HepG2 (cell line): ENCODE measurements at regions not wholly inside any gene's neighbourhood (a gene's known extent, or its start where the extent isn't known, plus 50 kb on each side); places are given as distances from the start of the nearest gene placed in this dataset.

Experiments
- ATAC-seq: fragments of 200-7000 bp; cut with Tn5 transposase; 3 replicates; pipeline ENCODE4 v1.9.1; 2020; ENCODE audit warnings: mild to moderate bottlenecking, moderate library complexity
- BruUV-seq: library from RNA; stranded (reverse); fragments of 400-500 nt; replicated peaks from 2 replicates; lab custom pipeline; 2021; lab: Mats Ljungman, UMichigan
- CTCF ChIA-PET: fragments of 300-600 bp; formaldehyde crosslinking; extraction: SDS; loops from one replicate; lab custom pipeline; 2021; ENCODE audit warnings: low total read pairs, inconsistent platforms, low intra/inter-chr PET ratio; lab: Yijun Ruan, JAX
- POLR2A ChIA-PET: fragments of 350-600 bp; sonication (Branson Sonifier 250); formaldehyde crosslinking; loops from one replicate; lab custom pipeline; 2020; ENCODE audit warnings: antibody characterized with exemption, inconsistent platforms; lab: Yijun Ruan, JAX
- DNase-seq: peaks from one replicate; pipeline ENCODE4 v3.0.0-alpha.2; 2015; ENCODE audit warnings: low spot score
- FAIRE-seq: peaks from 3 replicates; lab custom pipeline; 2011; peaks lifted over from hg19 to GRCh38; lab: Jason Lieb, UNC
- H2AFZ ChIP-seq: one replicate; pipeline ENCODE4 v1.6.1; 2011; ENCODE audit warnings: low read length, inconsistent platforms
- H3K27ac ChIP-seq: fragments of 300-600 bp; 3 replicates; pipeline ENCODE4 v1.8.0; 2011; ENCODE audit warnings: mixed run types, mild to moderate bottlenecking, mixed read lengths, low read length, inconsistent platforms; ENCODE audit not compliant: insufficient read depth; ENCODE audit errors: extremely low read length
- H3K27me3 ChIP-seq, 2 experiments: fragments of 200-600 bp in 1 of 2; 2 replicates in 1 of 2; 3 replicates in 1 of 2; pipeline versions ENCODE4 v1.6.0 to v1.8.0; 2011; ENCODE audit warnings: low read length in 2 of 2, mild to moderate bottlenecking in 2 of 2, moderate library complexity in 2 of 2, inconsistent platforms in 1 of 2; ENCODE audit not compliant: insufficient read depth in 2 of 2, control insufficient read depth in 1 of 2
- H3K36me3 ChIP-seq, 2 experiments: fragments of 200-600 bp in 1 of 2; replicated peaks in 1 of 2; 2 replicates in 1 of 2; 3 replicates in 1 of 2; pipeline versions ENCODE4 v1.5.1 to v1.8.0; 2011; ENCODE audit warnings: low read length in 2 of 2, inconsistent platforms in 1 of 2; ENCODE audit not compliant: insufficient read depth in 2 of 2, control insufficient read depth in 1 of 2
- H3K4me1 ChIP-seq: 2 replicates; pipeline ENCODE4 v1.5.1; 2012; ENCODE audit warnings: low read length, inconsistent platforms; ENCODE audit not compliant: insufficient read depth
- H3K4me2 ChIP-seq: 2 replicates; pipeline ENCODE4 v1.6.0; 2011; ENCODE audit warnings: low read depth, low read length, inconsistent platforms
- H3K4me3 ChIP-seq, 3 experiments: fragments of 200-600 bp in 1 of 3; sonication (generic), shearing (Covaris generic) in 1 of 3; replicated peaks in 1 of 3; 2 replicates each; pipeline ENCODE4 v1.5.1; 2011 to 2016; ENCODE audit warnings: low read length in 3 of 3, inconsistent platforms in 2 of 3, low read depth in 2 of 3, mild to moderate bottlenecking in 2 of 3, control low read depth in 1 of 3, mixed read lengths in 1 of 3; ENCODE audit not compliant: insufficient read depth in 1 of 3
- H3K79me2 ChIP-seq: one replicate; pipeline ENCODE4 v1.6.1; 2011; ENCODE audit warnings: low read length, inconsistent platforms; ENCODE audit not compliant: insufficient read depth
- H3K9ac ChIP-seq: 2 replicates; pipeline ENCODE4 v1.6.0; 2011; ENCODE audit warnings: mild to moderate bottlenecking, low read depth, low read length, inconsistent platforms; ENCODE audit not compliant: insufficient read depth
- H3K9me3 ChIP-seq: 2 replicates; pipeline ENCODE4 v1.5.1; 2012; ENCODE audit warnings: mild to moderate bottlenecking, low read length
- H4K20me1 ChIP-seq: 2 replicates; pipeline ENCODE4 v1.6.0; 2011; ENCODE audit warnings: inconsistent platforms, mild to moderate bottlenecking, low read length, moderate library complexity; ENCODE audit not compliant: insufficient read depth
- CAMTA2 ChIP-seq: sonication (generic); formaldehyde crosslinking; IDR thresholded peaks from 2 replicates; pipeline ENCODE4 v1.4.0; 2020; ENCODE audit warnings: mild to moderate bottlenecking, missing genetic modification reagents, borderline replicate concordance
- DZIP1 ChIP-seq: sonication (generic); formaldehyde crosslinking; IDR thresholded peaks from 2 replicates; pipeline ENCODE4 v1.5.0; 2020; ENCODE audit warnings: mild to moderate bottlenecking, missing genetic modification reagents
- FLYWCH1 ChIP-seq: sonication (generic); formaldehyde crosslinking; IDR thresholded peaks from 2 replicates; pipeline ENCODE4 v1.8.1; 2023; ENCODE audit warnings: mild to moderate bottlenecking, missing genetic modification reagents
- FOSL1 ChIP-seq: sonication (generic); formaldehyde crosslinking; IDR thresholded peaks from 2 replicates; pipeline ENCODE4 v1.9.0; 2021; ENCODE audit warnings: missing genetic modification reagents, borderline replicate concordance
- GMEB1 ChIP-seq: sonication (generic); formaldehyde crosslinking; IDR thresholded peaks from 2 replicates; pipeline ENCODE4 v1.5.1; 2020; ENCODE audit warnings: missing genetic modification reagents, mild to moderate bottlenecking, borderline replicate concordance
- HMG20B ChIP-seq: conservative IDR thresholded peaks from 2 replicates; pipeline ENCODE4 v1.6.1; 2016; ENCODE audit warnings: missing genetic modification reagents, missing compliant biosample characterization
- MAFF ChIP-seq: IDR thresholded peaks from 2 replicates; pipeline ENCODE4 v1.6.1; 2011; ENCODE audit warnings: low read depth, low read length, improper control_type of control experiment
- MAX ChIP-seq: IDR thresholded peaks from 2 replicates; pipeline ENCODE4 v1.6.1; 2012; ENCODE audit warnings: inconsistent platforms
- MEF2D ChIP-seq: sonication (generic); formaldehyde crosslinking; IDR thresholded peaks from 2 replicates; pipeline ENCODE4 v1.5.1; 2020; ENCODE audit warnings: mild to moderate bottlenecking, missing genetic modification reagents
- NFKB2 ChIP-seq: sonication (generic); formaldehyde crosslinking; IDR thresholded peaks from 2 replicates; pipeline ENCODE4 v1.4.0; 2020; ENCODE audit warnings: missing genetic modification reagents, borderline replicate concordance
- RFXAP ChIP-seq: sonication (generic); formaldehyde crosslinking; IDR thresholded peaks from 2 replicates; pipeline ENCODE4 v1.4.0; 2020; ENCODE audit warnings: missing genetic modification reagents, borderline replicate concordance
- SNRNP70 ChIP-seq: fragments of 200-400 bp; formaldehyde crosslinking; IDR thresholded peaks from 2 replicates; pipeline ENCODE4 v1.6.1; 2017; ENCODE audit warnings: mild to moderate bottlenecking, low read depth, low read length, moderate library complexity
- SP5 ChIP-seq: IDR thresholded peaks from 2 replicates; pipeline ENCODE4 v1.6.1; 2016; ENCODE audit warnings: low read depth, borderline replicate concordance
- TFDP2 ChIP-seq: sonication (generic); formaldehyde crosslinking; IDR thresholded peaks from 2 replicates; pipeline ENCODE4 v1.4.0; 2020; ENCODE audit warnings: missing genetic modification reagents
- TRIM22 ChIP-seq: fragments of 450-650 bp; IDR thresholded peaks from 2 replicates; pipeline ENCODE4 v1.6.1; 2017
- ZNF337 ChIP-seq: sonication (generic); formaldehyde crosslinking; IDR thresholded peaks from 2 replicates; pipeline ENCODE4 v1.5.1; 2020; ENCODE audit warnings: missing genetic modification reagents, low read depth, mild to moderate bottlenecking, borderline replicate concordance
- ZNF468 ChIP-seq: sonication (generic); formaldehyde crosslinking; IDR thresholded peaks from 2 replicates; pipeline ENCODE4 v1.8.0; 2022; ENCODE audit warnings: mild to moderate bottlenecking, moderate library complexity, missing genetic modification reagents
- ZSCAN5A ChIP-seq: sonication (generic); formaldehyde crosslinking; IDR thresholded peaks from 2 replicates; pipeline ENCODE4 v1.8.0; 2022; ENCODE audit warnings: mild to moderate bottlenecking, missing genetic modification reagents, borderline replicate concordance
- WGBS: methylation state at CpG from one replicate; pipeline ENCODE4 v1.1.6; 2017; ENCODE audit warnings: low lambda C conversion rate; 5-methylcytosine and 5-hydroxymethylcytosine counted together
- in situ Hi-C: cut with HindIII; loops from 2 replicates; pipeline ENCODE4 v1.10.0; 2017; ENCODE audit warnings: low pct_unique_long_range_greater_than_20kb; ENCODE audit not compliant: extremely low pct_ligation_motif_present
- intact Hi-C: fragments of 100-400 bp; cut with micrococcal nuclease; formaldehyde crosslinking; loops from one replicate; pipeline ENCODE4 v1.10.0; 2022; ENCODE audit not compliant: unreplicated experiment

GRCh38 chrY:7555006-7555405 is 643.5 kb upstream of the AMELY start:
- no peaks in the 10 kb centered on the region for H3K36me3 ChIP-seq
- H3K9me3 ChIP-seq, result no peaks in the 10 kb centered on the region
- DNase-seq, result no peak
- intact Hi-C loops (no loop called here), in situ Hi-C loops (no loop called here)
- H3K4me1 ChIP-seq, result no peaks in the 10 kb centered on the region
- CTCF ChIA-PET, result no interaction called here
- no peak for ATAC-seq
- H3K27ac ChIP-seq, result no peak overlapping the region
- no peak overlapping the region for H2AFZ ChIP-seq
- no peak overlapping the region for H3K4me2 ChIP-seq
- H3K4me3 ChIP-seq, result no peak overlapping the region
- no peaks in the 10 kb centered on the region for H3K79me2 ChIP-seq
- no CpG with 5 or more reads among the region's 6 CpGs for WGBS
- no peak overlapping the region for H3K9ac ChIP-seq
- H4K20me1 ChIP-seq, result no peaks in the 10 kb centered on the region
- H3K27me3 ChIP-seq, result no peaks in the 10 kb centered on the region
- POLR2A ChIA-PET, result no interaction called here
- no peak for FAIRE-seq
- BruUV-seq, result no TSS peak
- TF ChIP-seq ZNF337 (CRISPR knock-in tag) (no peak), CAMTA2 (no peak), SP5 (CRISPR knock-in tag) (no peak), HMG20B (CRISPR knock-in tag) (no peak), SNRNP70 (no peak), MAFF (no peak), RFXAP (CRISPR knock-in tag) (no peak), FOSL1 (CRISPR knock-in tag) (no peak), ZSCAN5A (CRISPR knock-in tag) (no peak), MEF2D (no peak), TRIM22 (no peak), DZIP1 (CRISPR knock-in tag) (no peak), NFKB2 (CRISPR knock-in tag) (no peak), GMEB1 (CRISPR knock-in tag) (no peak), ZNF468 (CRISPR knock-in tag) (no peak), FLYWCH1 (CRISPR knock-in tag) (no peak), TFDP2 (CRISPR knock-in tag) (no peak), MAX (no peak)
